Loucy (cell line): ENCODE measurements at regions not wholly inside any gene's neighbourhood (a gene's known extent, or its start where the extent isn't known, plus 50 kb on each side); places are given as distances from the start of the nearest gene placed in this dataset.

ENCODE experiments used
- EZH2phosphoT487 ChIP-seq: fragments of 200-600 bp; IDR thresholded peaks from 2 replicates; pipeline ENCODE4 v1.6.1; 2018; ENCODE audit warnings: antibody characterized with exemption, mild to moderate bottlenecking, moderate library complexity, borderline replicate concordance
- TF ChIP-seq, protein P1 (sequence below): fragments of 200-600 bp; sonication (generic); conservative IDR thresholded peaks from 2 replicates; pipeline ENCODE4 v1.5.1; 2014; ENCODE audit warnings: mild to moderate bottlenecking, antibody characterized with exemption, low read length

DNA sequence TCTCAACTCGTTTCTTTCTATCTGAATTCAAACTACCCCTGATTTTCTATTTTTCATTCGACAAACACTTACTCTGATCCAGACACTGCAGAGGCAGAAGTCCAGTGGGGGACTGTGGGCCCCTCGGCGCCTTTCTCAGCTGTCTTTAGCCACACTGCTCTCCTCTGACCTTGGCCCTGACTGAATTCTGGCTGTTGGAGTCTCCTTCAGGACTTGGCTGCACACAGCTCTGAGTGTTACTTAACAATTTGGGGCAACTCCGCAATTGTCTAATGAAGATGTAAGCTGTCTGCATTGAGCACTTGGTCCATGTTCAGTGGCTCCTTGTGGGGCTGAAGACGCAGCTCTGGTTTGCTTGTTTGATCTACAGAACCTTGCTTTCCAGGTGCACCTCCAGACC lies 57.3 kb upstream of the ACSL1 start:
- TF ChIP-seq, protein P1, sequence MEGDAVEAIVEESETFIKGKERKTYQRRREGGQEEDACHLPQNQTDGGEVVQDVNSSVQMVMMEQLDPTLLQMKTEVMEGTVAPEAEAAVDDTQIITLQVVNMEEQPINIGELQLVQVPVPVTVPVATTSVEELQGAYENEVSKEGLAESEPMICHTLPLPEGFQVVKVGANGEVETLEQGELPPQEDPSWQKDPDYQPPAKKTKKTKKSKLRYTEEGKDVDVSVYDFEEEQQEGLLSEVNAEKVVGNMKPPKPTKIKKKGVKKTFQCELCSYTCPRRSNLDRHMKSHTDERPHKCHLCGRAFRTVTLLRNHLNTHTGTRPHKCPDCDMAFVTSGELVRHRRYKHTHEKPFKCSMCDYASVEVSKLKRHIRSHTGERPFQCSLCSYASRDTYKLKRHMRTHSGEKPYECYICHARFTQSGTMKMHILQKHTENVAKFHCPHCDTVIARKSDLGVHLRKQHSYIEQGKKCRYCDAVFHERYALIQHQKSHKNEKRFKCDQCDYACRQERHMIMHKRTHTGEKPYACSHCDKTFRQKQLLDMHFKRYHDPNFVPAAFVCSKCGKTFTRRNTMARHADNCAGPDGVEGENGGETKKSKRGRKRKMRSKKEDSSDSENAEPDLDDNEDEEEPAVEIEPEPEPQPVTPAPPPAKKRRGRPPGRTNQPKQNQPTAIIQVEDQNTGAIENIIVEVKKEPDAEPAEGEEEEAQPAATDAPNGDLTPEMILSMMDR: no peak
- no peak for TF ChIP-seq EZH2phosphoT487
